ENCODE measurements at regions not wholly inside any gene's neighbourhood (a gene's known extent, or its start where the extent isn't known, plus 50 kb on each side); places are given as distances from the start of the nearest gene placed in this dataset.

- no peak for DNase-seq
- no peaks in the 10 kb centered on the region for H3K36me3 ChIP-seq (ENCODE audit: control insufficient read depth in 2 of 3, insufficient read depth in 3 of 3, low read length in 3 of 3)
- no peak for TF ChIP-seq CTCF (IDR thresholded peaks at IDR 0.05; ENCODE audit: borderline replicate concordance, extremely low read depth, insufficient read depth)
- H3K4me3 ChIP-seq (ENCODE audit: low read length in 3 of 3) = no peak overlapping the region
- no peaks in the 10 kb centered on the region for H3K9me3 ChIP-seq (ENCODE audit: control insufficient read depth in 2 of 3, insufficient read depth in 1 of 3, low read length in 3 of 3)
- H3K9ac ChIP-seq (ENCODE audit: low read length in 3 of 3) = no peak overlapping the region
- H3K27ac ChIP-seq (ENCODE audit: low read depth in 2 of 2, low read length in 2 of 2) = no peak overlapping the region
- intact Hi-C loops (cut with DNase I) = no loop called here
- H3K27me3 ChIP-seq (ENCODE audit: control insufficient read depth, insufficient read depth, low read length) = no peaks in the 10 kb centered on the region
- FAIRE-seq = no peak
- no peaks in the 10 kb centered on the region for H3K4me1 ChIP-seq (ENCODE audit: control insufficient read depth in 2 of 3, insufficient read depth in 2 of 3, low read depth in 1 of 3, low read length in 3 of 3)
Observed at GRCh38 chr6:120112980-120113379, 763.4 kb upstream of the MAN1A1 start.

GRCh38 chr6:120111001-120111400, 761.4 kb upstream of the MAN1A1 start:
- Histone ChIP-seq H3K27me3 (ENCODE audit: control insufficient read depth, insufficient read depth, low read length) (no peaks in the 10 kb centered on the region), H3K36me3 (ENCODE audit: control insufficient read depth in 2 of 3, insufficient read depth in 3 of 3, low read length in 3 of 3) (no peaks in the 10 kb centered on the region), H3K27ac (ENCODE audit: low read depth in 2 of 2, low read length in 2 of 2) (no peak overlapping the region), H3K9me3 (ENCODE audit: control insufficient read depth in 2 of 3, insufficient read depth in 1 of 3, low read length in 3 of 3) (no peaks in the 10 kb centered on the region), H3K4me3 (ENCODE audit: low read length in 3 of 3) (no peak overlapping the region), H3K9ac (ENCODE audit: low read length in 3 of 3) (no peak overlapping the region), H3K4me1 (ENCODE audit: control insufficient read depth in 2 of 3, insufficient read depth in 2 of 3, low read depth in 1 of 3, low read length in 3 of 3) (no peaks in the 10 kb centered on the region)
- DNase-seq (no peak), FAIRE-seq (no peak)
- TF ChIP-seq CTCF (IDR thresholded peaks at IDR 0.05; ENCODE audit: borderline replicate concordance, extremely low read depth, insufficient read depth) = no peak
- intact Hi-C loops (cut with DNase I) = no loop called here

- Histone ChIP-seq H3K4me1 (ENCODE audit: control insufficient read depth in 2 of 3, insufficient read depth in 2 of 3, low read depth in 1 of 3, low read length in 3 of 3) (no peaks in the 10 kb centered on the region), H3K27me3 (ENCODE audit: control insufficient read depth, insufficient read depth, low read length) (no peaks in the 10 kb centered on the region), H3K36me3 (ENCODE audit: control insufficient read depth in 2 of 3, insufficient read depth in 3 of 3, low read length in 3 of 3) (no peaks in the 10 kb centered on the region), H3K4me3 (ENCODE audit: low read length in 3 of 3) (no peak overlapping the region), H3K27ac (ENCODE audit: low read depth in 2 of 2, low read length in 2 of 2) (no peak overlapping the region), H3K9me3 (ENCODE audit: control insufficient read depth in 2 of 3, insufficient read depth in 1 of 3, low read length in 3 of 3) (no peaks in the 10 kb centered on the region), H3K9ac (ENCODE audit: low read length in 3 of 3) (no peak overlapping the region)
- intact Hi-C loops (cut with DNase I) = no loop called here
- FAIRE-seq = no peak
- TF ChIP-seq CTCF (IDR thresholded peaks at IDR 0.05; ENCODE audit: borderline replicate concordance, extremely low read depth, insufficient read depth) = no peak
- DNase-seq = no peak
Observed at GRCh38 chr6:120108061-120108795, 758.7 kb upstream of the MAN1A1 start.

GRCh38 chr6:120103618-120104017, 754.1 kb upstream of the MAN1A1 start:
- FAIRE-seq (no peak), DNase-seq (no peak)
- no peak overlapping the region for H3K4me3 ChIP-seq (ENCODE audit: low read length in 3 of 3)
- no peak overlapping the region for H3K27ac ChIP-seq (ENCODE audit: low read depth in 2 of 2, low read length in 2 of 2)
- H3K4me1 ChIP-seq (ENCODE audit: control insufficient read depth in 2 of 3, insufficient read depth in 2 of 3, low read depth in 1 of 3, low read length in 3 of 3) = no peaks in the 10 kb centered on the region
- intact Hi-C loops (cut with DNase I) = no loop called here
- no peak overlapping the region for H3K9ac ChIP-seq (ENCODE audit: low read length in 3 of 3)
- no peak for TF ChIP-seq CTCF (IDR thresholded peaks at IDR 0.05; ENCODE audit: borderline replicate concordance, extremely low read depth, insufficient read depth)
- H3K27me3 ChIP-seq (ENCODE audit: control insufficient read depth, insufficient read depth, low read length) = no peaks in the 10 kb centered on the region
- no peaks in the 10 kb centered on the region for H3K36me3 ChIP-seq (ENCODE audit: control insufficient read depth in 2 of 3, insufficient read depth in 3 of 3, low read length in 3 of 3)
- H3K9me3 ChIP-seq (ENCODE audit: control insufficient read depth in 2 of 3, insufficient read depth in 1 of 3, low read length in 3 of 3) = no peaks in the 10 kb centered on the region

Data from kidney (tissue), 13 donors.